ENCODE measurements at regions not wholly inside any gene's neighbourhood (a gene's known extent, or its start where the extent isn't known, plus 50 kb on each side); places are given as distances from the start of the nearest gene placed in this dataset.

- H3K4me3 ChIP-seq (ENCODE audit: low read length), result no peak overlapping the region
- no peak for TF ChIP-seq CTCF (conservative IDR thresholded peaks at IDR 0.05; ENCODE audit: low read length)
- DNase-seq (ENCODE audit: low read depth), result no peak
These were observed 518.5 kb downstream of the GLRX3 start for GRCh38 chr10:130654726-130655125.

DNA sequence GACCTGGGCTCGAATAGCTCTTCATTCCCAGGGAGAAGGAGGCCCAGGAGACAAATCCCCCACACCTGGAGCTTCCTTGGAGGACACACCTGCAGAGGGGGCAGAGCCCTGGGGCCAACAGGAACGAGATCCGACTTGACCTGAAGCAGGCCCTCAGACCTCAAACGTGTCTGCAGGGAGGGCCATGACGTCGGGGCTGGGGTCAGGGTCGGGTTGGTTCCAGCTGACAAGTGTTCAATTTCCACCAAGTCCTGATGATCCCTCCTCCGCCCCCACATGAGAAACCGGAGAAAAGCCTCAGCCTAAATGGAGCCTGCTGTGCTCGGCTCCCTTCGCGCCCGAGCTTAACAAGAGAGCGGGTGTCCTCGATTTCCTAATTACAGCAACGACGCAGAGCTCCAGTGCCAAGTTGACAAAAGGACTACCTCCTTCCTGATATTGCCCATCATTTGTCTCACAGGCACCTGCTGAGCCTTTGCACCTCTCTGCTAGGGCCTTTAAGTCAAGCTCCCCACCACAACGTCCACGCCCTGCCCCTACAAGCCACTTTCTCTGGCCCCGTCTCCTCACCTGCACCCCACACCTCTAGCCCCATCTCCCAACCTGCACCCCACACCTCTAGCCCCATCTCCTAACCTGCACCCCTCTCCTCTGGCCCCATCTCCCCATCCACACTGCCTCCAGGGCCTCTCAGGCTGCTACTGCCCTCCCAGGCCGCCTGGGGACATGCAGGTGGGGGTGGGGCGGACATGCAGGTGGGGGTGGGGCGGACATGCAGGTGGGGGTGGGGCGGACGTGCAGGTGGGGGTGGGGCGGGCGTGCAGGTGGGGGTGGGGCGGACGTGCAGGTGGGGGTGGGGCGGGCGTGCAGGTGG lies 519.4 kb downstream of the GLRX3 start:
- H3K4me3 ChIP-seq (ENCODE audit: low read length), result no peak overlapping the region
- no peak for TF ChIP-seq CTCF (conservative IDR thresholded peaks at IDR 0.05; ENCODE audit: low read length)
- no peak for DNase-seq (ENCODE audit: low read depth)

DNA sequence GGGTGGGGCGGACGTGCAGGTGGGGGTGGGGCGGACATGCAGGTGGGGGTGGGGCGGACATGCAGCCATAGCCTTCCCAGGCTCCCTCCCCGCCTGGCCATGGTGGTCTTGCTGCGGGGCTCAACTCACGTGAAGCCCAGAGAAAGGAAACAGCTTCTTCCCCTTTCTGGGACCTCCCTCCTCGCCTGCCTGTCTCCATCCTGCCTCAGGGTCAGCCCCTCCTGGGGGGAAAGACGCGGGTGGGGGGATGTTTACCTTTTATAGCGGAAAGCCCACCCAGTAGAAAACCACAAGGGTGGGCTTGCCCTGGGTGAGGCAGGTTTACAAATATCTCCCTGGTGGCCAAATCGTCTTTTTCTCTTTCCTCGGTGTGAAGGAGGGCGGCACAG lies 520.0 kb downstream of the GLRX3 start:
- no peak for DNase-seq (ENCODE audit: low read depth)
- no peak overlapping the region for H3K4me3 ChIP-seq (ENCODE audit: low read length)
- TF ChIP-seq CTCF (conservative IDR thresholded peaks at IDR 0.05; ENCODE audit: low read length), result no peak

- no peak overlapping the region for H3K4me3 ChIP-seq (ENCODE audit: low read length)
- no peak for TF ChIP-seq CTCF (conservative IDR thresholded peaks at IDR 0.05; ENCODE audit: low read length)
- DNase-seq (ENCODE audit: low read depth), result no peak
These were observed 520.5 kb downstream of the GLRX3 start for GRCh38 chr10:130656582-130657133.

GRCh38 chr10:130658687-130659290 lies 522.6 kb downstream of the GLRX3 start:
- no peak overlapping the region for H3K4me3 ChIP-seq (ENCODE audit: low read length)
- DNase-seq (ENCODE audit: low read depth), result no peak
- TF ChIP-seq CTCF (conservative IDR thresholded peaks at IDR 0.05; ENCODE audit: low read length), result no peak

DNA sequence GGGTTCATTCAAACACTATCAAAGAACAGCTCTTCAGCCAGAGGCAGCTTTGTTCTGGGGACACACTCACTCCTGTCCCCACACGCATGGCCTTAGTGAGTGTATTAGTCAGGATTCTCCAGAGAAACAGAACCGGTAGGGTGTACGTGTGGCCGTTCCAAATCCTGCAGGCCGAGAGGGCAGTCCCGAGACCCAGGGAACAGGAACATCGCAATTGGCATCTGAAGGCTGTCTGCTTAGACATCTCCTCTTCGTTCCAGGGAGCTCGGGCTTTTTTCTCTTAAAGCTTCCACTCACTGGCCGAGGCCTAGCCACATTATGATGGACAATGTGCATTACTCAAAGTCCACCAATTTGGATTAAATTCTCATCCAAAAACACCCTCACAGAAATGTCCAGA lies 523.3 kb downstream of the GLRX3 start:
- no peak for DNase-seq (ENCODE audit: low read depth)
- no peak for TF ChIP-seq CTCF (conservative IDR thresholded peaks at IDR 0.05; ENCODE audit: low read length)
- H3K4me3 ChIP-seq (ENCODE audit: low read length), result no peak overlapping the region

- TF ChIP-seq CTCF (conservative IDR thresholded peaks at IDR 0.05; ENCODE audit: low read length), result no peak
These were observed 524.1 kb downstream of the GLRX3 start for GRCh38 chr10:130660266-130660665.

More at GRCh38 chr10:130660266-130660665, 524.1 kb downstream of the GLRX3 start:
- H3K4me3 ChIP-seq (ENCODE audit: low read length), result no peak overlapping the region
- DNase-seq (ENCODE audit: low read depth), result no peak

Data from AG10803 (cell line).